ENCODE measurements at regions not wholly inside any gene's neighbourhood (a gene's known extent, or its start where the extent isn't known, plus 50 kb on each side); places are given as distances from the start of the nearest gene placed in this dataset.
A peak's percentile ranks its signal among the peaks of the same experiment; 100 is the strongest.

- TF ChIP-seq SPI1 (IDR thresholded peaks at IDR 0.05; ENCODE audit: borderline replicate concordance, low read depth) (peak; percentile 17; the same call in 1 of the 2 replicates), REST (IDR thresholded peaks at IDR 0.05; ENCODE audit: insufficient replicate concordance, low read depth) (no peak)
- peak; percentile 3 to 67 for DNase-seq (ENCODE audit: low read depth in 1 of 2, low spot score in 1 of 2)
- no peak overlapping the region for H3K27ac ChIP-seq (replicated peaks)
- H3K4me3 ChIP-seq (replicated peaks; ENCODE audit: insufficient read depth, low read length), result no peak overlapping the region
- no peaks in the 10 kb centered on the region for H3K27me3 ChIP-seq (ENCODE audit: insufficient read depth, poor library complexity, severe bottlenecking)
These were observed 55.1 kb upstream of the MAP4K3 start for GRCh38 chr2:39492095-39492590.

DNA sequence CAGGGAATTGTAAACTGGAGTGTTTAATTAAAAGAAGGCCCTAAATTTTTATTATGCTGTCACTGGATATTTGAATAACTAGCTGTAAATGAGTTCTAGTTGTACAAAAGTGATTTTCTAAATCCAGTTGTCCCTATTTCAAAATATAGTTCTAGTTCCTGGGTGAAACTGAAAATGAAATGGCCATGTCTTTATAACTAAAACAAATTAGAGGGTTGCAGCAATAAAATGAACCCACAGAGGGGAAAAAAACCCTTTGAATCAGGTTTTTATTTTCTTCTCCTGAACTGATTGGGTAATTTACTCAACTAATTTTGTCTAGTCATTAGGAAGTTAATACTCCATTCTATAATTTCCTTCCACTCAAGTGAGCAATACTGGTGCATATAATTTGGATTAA, 55.6 kb upstream of the MAP4K3 start:
- H3K27me3 ChIP-seq (ENCODE audit: insufficient read depth, poor library complexity, severe bottlenecking), result no peaks in the 10 kb centered on the region
- no peak for TF ChIP-seq POLR2AphosphoS5 (IDR thresholded peaks at IDR 0.05; ENCODE audit: low read depth)
- no peak for TF ChIP-seq SPI1 (IDR thresholded peaks at IDR 0.05; ENCODE audit: borderline replicate concordance, low read depth)
- no peak for TF ChIP-seq GABPA (IDR thresholded peaks at IDR 0.05; ENCODE audit: low read depth)
- no peak for TF ChIP-seq REST (IDR thresholded peaks at IDR 0.05; ENCODE audit: insufficient replicate concordance, low read depth)
- TF ChIP-seq, protein P1, sequence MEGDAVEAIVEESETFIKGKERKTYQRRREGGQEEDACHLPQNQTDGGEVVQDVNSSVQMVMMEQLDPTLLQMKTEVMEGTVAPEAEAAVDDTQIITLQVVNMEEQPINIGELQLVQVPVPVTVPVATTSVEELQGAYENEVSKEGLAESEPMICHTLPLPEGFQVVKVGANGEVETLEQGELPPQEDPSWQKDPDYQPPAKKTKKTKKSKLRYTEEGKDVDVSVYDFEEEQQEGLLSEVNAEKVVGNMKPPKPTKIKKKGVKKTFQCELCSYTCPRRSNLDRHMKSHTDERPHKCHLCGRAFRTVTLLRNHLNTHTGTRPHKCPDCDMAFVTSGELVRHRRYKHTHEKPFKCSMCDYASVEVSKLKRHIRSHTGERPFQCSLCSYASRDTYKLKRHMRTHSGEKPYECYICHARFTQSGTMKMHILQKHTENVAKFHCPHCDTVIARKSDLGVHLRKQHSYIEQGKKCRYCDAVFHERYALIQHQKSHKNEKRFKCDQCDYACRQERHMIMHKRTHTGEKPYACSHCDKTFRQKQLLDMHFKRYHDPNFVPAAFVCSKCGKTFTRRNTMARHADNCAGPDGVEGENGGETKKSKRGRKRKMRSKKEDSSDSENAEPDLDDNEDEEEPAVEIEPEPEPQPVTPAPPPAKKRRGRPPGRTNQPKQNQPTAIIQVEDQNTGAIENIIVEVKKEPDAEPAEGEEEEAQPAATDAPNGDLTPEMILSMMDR (IDR thresholded peaks at IDR 0.05; ENCODE audit: insufficient read depth, low read length), result no peak
- H3K27ac ChIP-seq (replicated peaks), result no peak overlapping the region
- DNase-seq (ENCODE audit: low read depth in 1 of 2, low spot score in 1 of 2), result no peak
- no peak overlapping the region for H3K4me3 ChIP-seq (replicated peaks; ENCODE audit: insufficient read depth, low read length)

- Histone ChIP-seq H3K27me3 (ENCODE audit: insufficient read depth, poor library complexity, severe bottlenecking) (no peaks in the 10 kb centered on the region), H3K4me3 (replicated peaks; ENCODE audit: insufficient read depth, low read length) (no peak overlapping the region), H3K27ac (replicated peaks) (no peak overlapping the region)
- TF ChIP-seq POLR2AphosphoS5 (IDR thresholded peaks at IDR 0.05; ENCODE audit: low read depth) (no peak), GABPA (IDR thresholded peaks at IDR 0.05; ENCODE audit: low read depth) (no peak), SPI1 (IDR thresholded peaks at IDR 0.05; ENCODE audit: borderline replicate concordance, low read depth) (no peak), REST (IDR thresholded peaks at IDR 0.05; ENCODE audit: insufficient replicate concordance, low read depth) (no peak)
- TF ChIP-seq, protein P1 (IDR thresholded peaks at IDR 0.05; ENCODE audit: insufficient read depth, low read length), result no peak
- DNase-seq (ENCODE audit: low read depth in 1 of 2, low spot score in 1 of 2), result no peak
These were observed 57.7 kb upstream of the MAP4K3 start for GRCh38 chr2:39494784-39495251.
